H1 (cell line): ENCODE measurements at regions not wholly inside any gene's neighbourhood (a gene's known extent, or its start where the extent isn't known, plus 50 kb on each side); places are given as distances from the start of the nearest gene placed in this dataset.

Experiments used
- CBX8 ChIP-seq: fragments of 300-800, 300-1000 bp; sonication (generic); IDR thresholded peaks from 2 replicates; pipeline ENCODE4 v1.7.1; 2016; ENCODE audit warnings: low read depth, low read length, borderline replicate concordance
- CTBP2 ChIP-seq: IDR thresholded peaks from 2 replicates; pipeline ENCODE4 v1.7.0; 2011; ENCODE audit warnings: borderline replicate concordance, mild to moderate bottlenecking, moderate library complexity, mixed read lengths, low read length; ENCODE audit not compliant: insufficient read depth, insufficient read length
- EP300 ChIP-seq, 2 experiments: IDR thresholded peaks; 1 replicate in 1 of 2; 2 replicates in 1 of 2; pipeline ENCODE4 v1.6.1; 2011 to 2012; ENCODE audit warnings: low read depth in 2 of 2, low read length in 2 of 2, mild to moderate bottlenecking in 2 of 2, borderline replicate concordance in 1 of 2, inconsistent platforms in 1 of 2, moderate library complexity in 1 of 2
- JUND ChIP-seq: IDR thresholded peaks from 2 replicates; pipeline ENCODE4 v1.6.1; 2011; ENCODE audit warnings: mild to moderate bottlenecking, improper control_type of control experiment, low read length
- POLR2A ChIP-seq, 2 experiments: IDR thresholded peaks; 1 replicate in 1 of 2; 2 replicates in 1 of 2; pipeline ENCODE4 v1.6.1; 2011; ENCODE audit warnings: low read depth in 2 of 2, low read length in 2 of 2, mild to moderate bottlenecking in 2 of 2; ENCODE audit errors: control extremely low read depth in 1 of 2
- RAD21 ChIP-seq, 2 experiments: IDR thresholded peaks in 1 of 2; conservative IDR thresholded peaks in 1 of 2; 2 replicates each; pipeline ENCODE4 v1.6.1; 2011; ENCODE audit warnings: low read depth in 2 of 2, low read length in 2 of 2, improper control_type of control experiment in 1 of 2, inconsistent platforms in 1 of 2, mild to moderate bottlenecking in 1 of 2, moderate library complexity in 1 of 2
- SUZ12 ChIP-seq: fragments of 200-600 bp; sonication (generic); IDR thresholded peaks from 2 replicates; pipeline ENCODE4 v1.6.1; 2012; ENCODE audit warnings: mild to moderate bottlenecking, inconsistent platforms, low read length, moderate library complexity, mixed read lengths
- ZNF274 ChIP-seq: IDR thresholded peaks from 2 replicates; pipeline ENCODE4 v1.7.0; 2012; ENCODE audit warnings: low read length, borderline replicate concordance; ENCODE audit errors: extremely low read depth
- TF ChIP-seq, protein P1 (sequence below), 3 experiments: IDR thresholded peaks; 1 replicate in 2 of 3; 2 replicates in 1 of 3; pipeline versions ENCODE4 v1.5.1 to v1.6.1; 2011; ENCODE audit warnings: low read length in 3 of 3, mild to moderate bottlenecking in 3 of 3, inconsistent platforms in 2 of 3, low read depth in 1 of 3, moderate library complexity in 1 of 3; ENCODE audit not compliant: insufficient read depth in 1 of 3; ENCODE audit errors: control extremely low read depth in 1 of 3

DNA sequence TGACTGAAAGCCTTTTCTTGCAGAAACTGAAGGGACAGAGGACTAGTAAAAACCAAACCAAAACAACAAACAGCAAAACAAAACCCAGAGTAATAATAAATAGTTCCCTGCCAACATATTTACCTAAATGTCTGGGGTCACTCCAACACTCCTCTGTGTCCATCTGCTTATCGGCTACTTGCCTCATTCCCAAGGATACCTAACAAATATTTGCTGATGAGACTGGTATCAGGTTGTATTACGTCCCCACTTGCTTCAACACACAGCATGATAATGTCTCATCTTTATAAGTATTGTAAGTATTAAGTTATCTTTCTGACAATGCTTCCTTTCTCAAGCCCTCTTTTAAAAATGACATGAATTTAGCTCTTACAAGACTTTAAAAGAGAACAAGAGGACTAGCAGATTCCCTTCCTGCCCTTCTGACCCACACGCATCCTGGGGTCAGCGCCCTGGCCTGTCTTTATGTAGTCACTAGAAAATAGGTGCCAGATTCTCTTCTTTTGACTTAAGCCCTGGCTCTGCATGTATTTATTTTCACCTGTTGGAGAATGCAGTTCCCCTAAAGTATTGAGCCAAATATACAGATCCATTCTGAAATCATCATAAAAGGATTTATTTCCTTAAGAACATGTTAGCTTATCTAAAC is 110.2 kb downstream of the SEM1 start:
- TF ChIP-seq, protein P1, sequence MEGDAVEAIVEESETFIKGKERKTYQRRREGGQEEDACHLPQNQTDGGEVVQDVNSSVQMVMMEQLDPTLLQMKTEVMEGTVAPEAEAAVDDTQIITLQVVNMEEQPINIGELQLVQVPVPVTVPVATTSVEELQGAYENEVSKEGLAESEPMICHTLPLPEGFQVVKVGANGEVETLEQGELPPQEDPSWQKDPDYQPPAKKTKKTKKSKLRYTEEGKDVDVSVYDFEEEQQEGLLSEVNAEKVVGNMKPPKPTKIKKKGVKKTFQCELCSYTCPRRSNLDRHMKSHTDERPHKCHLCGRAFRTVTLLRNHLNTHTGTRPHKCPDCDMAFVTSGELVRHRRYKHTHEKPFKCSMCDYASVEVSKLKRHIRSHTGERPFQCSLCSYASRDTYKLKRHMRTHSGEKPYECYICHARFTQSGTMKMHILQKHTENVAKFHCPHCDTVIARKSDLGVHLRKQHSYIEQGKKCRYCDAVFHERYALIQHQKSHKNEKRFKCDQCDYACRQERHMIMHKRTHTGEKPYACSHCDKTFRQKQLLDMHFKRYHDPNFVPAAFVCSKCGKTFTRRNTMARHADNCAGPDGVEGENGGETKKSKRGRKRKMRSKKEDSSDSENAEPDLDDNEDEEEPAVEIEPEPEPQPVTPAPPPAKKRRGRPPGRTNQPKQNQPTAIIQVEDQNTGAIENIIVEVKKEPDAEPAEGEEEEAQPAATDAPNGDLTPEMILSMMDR (IDR thresholded peaks at IDR 0.05; ENCODE audit: control extremely low read depth in 1 of 3, insufficient read depth in 1 of 3, low read depth in 1 of 3, low read length in 3 of 3): no peak
- TF ChIP-seq CBX8 (no peak), ZNF274 (no peak), RAD21 (IDR thresholded peaks at IDR 0.05 in 1 of 2, conservative IDR thresholded peaks at IDR 0.05 in 1 of 2; ENCODE audit: low read depth in 2 of 2, low read length in 2 of 2) (no peak), POLR2A (IDR thresholded peaks at IDR 0.05; ENCODE audit: control extremely low read depth in 1 of 2, low read depth in 2 of 2, low read length in 2 of 2) (no peak), JUND (no peak), SUZ12 (no peak), CTBP2 (no peak), EP300 (IDR thresholded peaks at IDR 0.05; ENCODE audit: borderline replicate concordance in 1 of 2, low read depth in 2 of 2, low read length in 2 of 2) (no peak)
